Bronchial epithelial cell (primary cell): ENCODE measurements at regions not wholly inside any gene's neighbourhood (a gene's known extent, or its start where the extent isn't known, plus 50 kb on each side); places are given as distances from the start of the nearest gene placed in this dataset.

Experiments
- DNase-seq: peaks from one replicate; pipeline ENCODE4 v3.0.0-alpha.2; 2010; ENCODE audit warnings: low read depth
- FAIRE-seq: peaks from 2 replicates; lab custom pipeline; 2011; peaks lifted over from hg19 to GRCh38; lab: Jason Lieb, UNC
- H3K27me3 ChIP-seq: 2 replicates; pipeline ENCODE4 v1.5.1; 2011; ENCODE audit warnings: low read length; ENCODE audit not compliant: control insufficient read depth, insufficient read depth
- H3K36me3 ChIP-seq: 2 replicates; pipeline ENCODE4 v1.5.1; 2011; ENCODE audit warnings: low read length; ENCODE audit not compliant: control insufficient read depth, insufficient read depth
- H3K4me3 ChIP-seq: 2 replicates; pipeline ENCODE4 v1.5.1; 2011; ENCODE audit warnings: mild to moderate bottlenecking, low read depth, low read length, control low read depth
- CTCF ChIP-seq: IDR thresholded peaks from 2 replicates; pipeline ENCODE4 v1.5.1; 2011; ENCODE audit warnings: mild to moderate bottlenecking, moderate library complexity, low read length, control low read depth, inconsistent platforms; ENCODE audit not compliant: insufficient read depth, severe bottlenecking

- Histone ChIP-seq H3K4me3 (no peak overlapping the region), H3K36me3 (no peaks in the 10 kb centered on the region), H3K27me3 (no peaks in the 10 kb centered on the region)
- FAIRE-seq (no peak), DNase-seq (peak; percentile 67)
- TF ChIP-seq CTCF, result no peak
These were observed 103.4 kb downstream of the SAMD9 start for GRCh38 chr7:93014410-93014809.

- no peaks in the 10 kb centered on the region for H3K27me3 ChIP-seq
- no peak overlapping the region for H3K4me3 ChIP-seq
- FAIRE-seq (no peak), DNase-seq (no peak)
- no peaks in the 10 kb centered on the region for H3K36me3 ChIP-seq
- TF ChIP-seq CTCF, result no peak
These were observed 104.2 kb downstream of the SAMD9 start for GRCh38 chr7:93013446-93014061.

- FAIRE-seq, result no peak
These were observed 106.2 kb downstream of the SAMD9 start for GRCh38 chr7:93011351-93012294.

GRCh38 chr7:93008833-93009232 is 108.9 kb downstream of the SAMD9 start:
- FAIRE-seq (no peak), DNase-seq (no peak)
- H3K27me3 ChIP-seq, result no peaks in the 10 kb centered on the region
- no peaks in the 10 kb centered on the region for H3K36me3 ChIP-seq
- TF ChIP-seq CTCF, result no peak
- no peak overlapping the region for H3K4me3 ChIP-seq

More at GRCh38 chr7:93011351-93012294, 106.2 kb downstream of the SAMD9 start:
- DNase-seq, result peak; percentile 95
- Histone ChIP-seq H3K36me3 (no peaks in the 10 kb centered on the region), H3K27me3 (no peaks in the 10 kb centered on the region), H3K4me3 (no peak overlapping the region)
- TF ChIP-seq CTCF, result no peak

GRCh38 chr7:93006480-93007095 is 111.2 kb downstream of the SAMD9 start:
- no peak for TF ChIP-seq CTCF
- DNase-seq, result no peak
- Histone ChIP-seq H3K36me3 (no peaks in the 10 kb centered on the region), H3K4me3 (no peak overlapping the region), H3K27me3 (no peaks in the 10 kb centered on the region)
- FAIRE-seq, result no peak
